ENCODE measurements at regions not wholly inside any gene's neighbourhood (a gene's known extent, or its start where the extent isn't known, plus 50 kb on each side); places are given as distances from the start of the nearest gene placed in this dataset.

DNA sequence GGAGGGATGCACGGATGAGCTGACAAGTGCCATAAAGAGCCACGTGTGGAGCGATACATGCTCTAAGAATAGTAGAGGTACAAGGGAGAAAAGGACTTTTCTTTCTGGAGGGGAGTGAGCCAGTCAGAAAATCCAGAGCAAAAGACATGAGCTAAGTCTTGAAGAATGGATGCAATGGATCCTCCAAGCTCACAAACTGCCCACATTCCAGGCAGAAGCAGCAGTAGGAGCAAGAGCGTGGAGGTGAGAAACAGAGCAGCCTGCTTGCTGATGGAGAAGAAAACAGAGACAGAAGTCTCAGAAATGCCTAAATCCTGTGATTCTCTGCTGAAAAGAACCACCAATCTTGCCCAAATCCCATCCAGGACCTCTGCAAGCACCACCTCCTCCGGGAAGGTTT lies 78.2 kb upstream of the RALGPS2 start (continued):
- TF ChIP-seq, protein P1, sequence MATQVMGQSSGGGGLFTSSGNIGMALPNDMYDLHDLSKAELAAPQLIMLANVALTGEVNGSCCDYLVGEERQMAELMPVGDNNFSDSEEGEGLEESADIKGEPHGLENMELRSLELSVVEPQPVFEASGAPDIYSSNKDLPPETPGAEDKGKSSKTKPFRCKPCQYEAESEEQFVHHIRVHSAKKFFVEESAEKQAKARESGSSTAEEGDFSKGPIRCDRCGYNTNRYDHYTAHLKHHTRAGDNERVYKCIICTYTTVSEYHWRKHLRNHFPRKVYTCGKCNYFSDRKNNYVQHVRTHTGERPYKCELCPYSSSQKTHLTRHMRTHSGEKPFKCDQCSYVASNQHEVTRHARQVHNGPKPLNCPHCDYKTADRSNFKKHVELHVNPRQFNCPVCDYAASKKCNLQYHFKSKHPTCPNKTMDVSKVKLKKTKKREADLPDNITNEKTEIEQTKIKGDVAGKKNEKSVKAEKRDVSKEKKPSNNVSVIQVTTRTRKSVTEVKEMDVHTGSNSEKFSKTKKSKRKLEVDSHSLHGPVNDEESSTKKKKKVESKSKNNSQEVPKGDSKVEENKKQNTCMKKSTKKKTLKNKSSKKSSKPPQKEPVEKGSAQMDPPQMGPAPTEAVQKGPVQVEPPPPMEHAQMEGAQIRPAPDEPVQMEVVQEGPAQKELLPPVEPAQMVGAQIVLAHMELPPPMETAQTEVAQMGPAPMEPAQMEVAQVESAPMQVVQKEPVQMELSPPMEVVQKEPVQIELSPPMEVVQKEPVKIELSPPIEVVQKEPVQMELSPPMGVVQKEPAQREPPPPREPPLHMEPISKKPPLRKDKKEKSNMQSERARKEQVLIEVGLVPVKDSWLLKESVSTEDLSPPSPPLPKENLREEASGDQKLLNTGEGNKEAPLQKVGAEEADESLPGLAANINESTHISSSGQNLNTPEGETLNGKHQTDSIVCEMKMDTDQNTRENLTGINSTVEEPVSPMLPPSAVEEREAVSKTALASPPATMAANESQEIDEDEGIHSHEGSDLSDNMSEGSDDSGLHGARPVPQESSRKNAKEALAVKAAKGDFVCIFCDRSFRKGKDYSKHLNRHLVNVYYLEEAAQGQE (IDR thresholded peaks at IDR 0.05): no peak
- no peak for TF ChIP-seq RXRA (IDR thresholded peaks at IDR 0.05)
- TF ChIP-seq TAF1 (conservative IDR thresholded peaks at IDR 0.05): no peak

DNA sequence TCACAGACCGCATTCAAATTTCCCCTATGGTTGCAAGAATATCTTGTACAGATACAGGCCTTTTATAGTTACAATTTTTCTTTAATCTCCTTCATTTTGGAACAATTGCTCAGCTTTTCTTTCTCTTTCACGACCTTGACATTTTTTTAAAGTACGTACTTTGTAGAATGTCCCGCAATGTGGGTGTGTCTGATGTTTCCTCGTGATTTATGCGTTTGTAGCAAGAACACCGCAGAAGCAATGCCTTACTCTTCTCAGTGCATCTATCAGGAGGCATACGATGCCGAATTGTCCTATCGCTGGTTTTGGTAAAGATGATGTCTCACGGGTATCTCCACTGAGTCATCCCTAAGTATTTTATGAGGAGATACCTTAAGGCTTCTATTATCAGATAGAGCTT lies 76.9 kb upstream of the RALGPS2 start:
- no peak overlapping the region for H3K27ac ChIP-seq (ENCODE audit: low read depth in 1 of 2, low read length in 2 of 2)
- H3K36me3 ChIP-seq (ENCODE audit: control insufficient read depth in 4 of 4, insufficient read depth in 3 of 4, low read depth in 1 of 4, low read length in 3 of 4): no peaks in the 10 kb centered on the region
- no peak for DNase-seq (ENCODE audit: low spot score)
- no peaks in the 10 kb centered on the region for H3K27me3 ChIP-seq (ENCODE audit: control insufficient read depth in 4 of 4, insufficient read depth in 4 of 4, low read length in 3 of 4)
- no peak overlapping the region for H3K4me3 ChIP-seq (ENCODE audit: low read depth in 1 of 3, low read length in 3 of 3)
- TF ChIP-seq HNF4A (conservative IDR thresholded peaks at IDR 0.05): no peak
- no peak for TF ChIP-seq RAD21 (IDR thresholded peaks at IDR 0.05)
- no peak for TF ChIP-seq HNF4G (IDR thresholded peaks at IDR 0.05)
- TF ChIP-seq YY1 (IDR thresholded peaks at IDR 0.05): no peak
- peaks cover 4 to 17% (median 14%) of the 10 kb centered on the region in 4 donors for H3K4me1 ChIP-seq (ENCODE audit: control insufficient read depth in 4 of 4, insufficient read depth in 4 of 4, low read length in 3 of 4)
- WGBS: 96% methylated on average over 11 of the region's 11 CpGs
- H3K9me3 ChIP-seq (ENCODE audit: control insufficient read depth in 4 of 4, low read length in 3 of 4): no peaks in the 10 kb centered on the region
- no peak overlapping the region for H3K9ac ChIP-seq (ENCODE audit: low read depth in 1 of 2, low read length in 2 of 2)

DNA sequence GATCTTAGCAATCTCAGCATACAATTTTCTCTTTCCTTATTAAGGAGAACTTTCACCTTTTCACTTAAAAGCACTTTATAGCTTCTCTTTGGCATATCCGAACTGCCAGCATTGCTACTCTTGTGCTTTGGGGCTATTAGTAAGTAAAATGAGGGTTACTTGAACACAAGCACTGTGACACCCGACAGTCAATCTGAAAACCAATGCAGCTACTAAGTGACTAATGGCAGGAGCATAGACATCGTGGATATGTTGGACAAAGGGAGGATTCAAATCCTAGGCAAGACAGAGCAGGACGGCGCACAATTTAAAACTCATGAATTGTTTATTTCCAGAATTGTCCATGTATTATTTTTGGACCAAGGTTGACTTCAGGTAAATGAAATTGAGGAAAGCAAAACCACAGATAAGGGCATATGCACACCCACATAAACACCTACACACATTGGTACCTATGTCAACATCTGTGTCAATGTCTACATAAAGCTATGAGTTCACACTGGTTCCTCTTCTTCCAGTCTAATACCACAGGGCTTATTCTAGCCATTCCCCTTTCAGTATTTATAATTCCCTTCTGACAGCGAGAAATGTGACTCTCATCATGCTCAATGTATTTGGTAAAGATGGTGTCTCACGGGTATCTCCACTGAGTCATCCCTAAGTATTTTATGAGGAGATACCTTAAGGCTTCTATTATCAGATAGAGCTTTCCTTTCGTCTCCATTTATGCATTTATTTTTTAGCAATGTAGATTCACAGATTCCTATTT lies 75.3 kb upstream of the RALGPS2 start:
- no peak overlapping the region for H3K27ac ChIP-seq (ENCODE audit: low read depth in 1 of 2, low read length in 2 of 2)
- no peak overlapping the region for H3K9ac ChIP-seq (ENCODE audit: low read depth in 1 of 2, low read length in 2 of 2)
- H3K4me1 ChIP-seq (ENCODE audit: control insufficient read depth in 4 of 4, insufficient read depth in 4 of 4, low read length in 3 of 4): peaks cover 0 to 2% (median under 1%) of the 10 kb centered on the region in 4 donors
- H3K4me3 ChIP-seq (ENCODE audit: low read depth in 1 of 3, low read length in 3 of 3): no peak overlapping the region
- no peaks in the 10 kb centered on the region for H3K9me3 ChIP-seq (ENCODE audit: control insufficient read depth in 4 of 4, low read length in 3 of 4)
- TF ChIP-seq, protein P2, sequence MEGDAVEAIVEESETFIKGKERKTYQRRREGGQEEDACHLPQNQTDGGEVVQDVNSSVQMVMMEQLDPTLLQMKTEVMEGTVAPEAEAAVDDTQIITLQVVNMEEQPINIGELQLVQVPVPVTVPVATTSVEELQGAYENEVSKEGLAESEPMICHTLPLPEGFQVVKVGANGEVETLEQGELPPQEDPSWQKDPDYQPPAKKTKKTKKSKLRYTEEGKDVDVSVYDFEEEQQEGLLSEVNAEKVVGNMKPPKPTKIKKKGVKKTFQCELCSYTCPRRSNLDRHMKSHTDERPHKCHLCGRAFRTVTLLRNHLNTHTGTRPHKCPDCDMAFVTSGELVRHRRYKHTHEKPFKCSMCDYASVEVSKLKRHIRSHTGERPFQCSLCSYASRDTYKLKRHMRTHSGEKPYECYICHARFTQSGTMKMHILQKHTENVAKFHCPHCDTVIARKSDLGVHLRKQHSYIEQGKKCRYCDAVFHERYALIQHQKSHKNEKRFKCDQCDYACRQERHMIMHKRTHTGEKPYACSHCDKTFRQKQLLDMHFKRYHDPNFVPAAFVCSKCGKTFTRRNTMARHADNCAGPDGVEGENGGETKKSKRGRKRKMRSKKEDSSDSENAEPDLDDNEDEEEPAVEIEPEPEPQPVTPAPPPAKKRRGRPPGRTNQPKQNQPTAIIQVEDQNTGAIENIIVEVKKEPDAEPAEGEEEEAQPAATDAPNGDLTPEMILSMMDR (IDR thresholded peaks at IDR 0.05; ENCODE audit: low read depth, low read length, missing input control): no peak
- TF ChIP-seq, protein P3, sequence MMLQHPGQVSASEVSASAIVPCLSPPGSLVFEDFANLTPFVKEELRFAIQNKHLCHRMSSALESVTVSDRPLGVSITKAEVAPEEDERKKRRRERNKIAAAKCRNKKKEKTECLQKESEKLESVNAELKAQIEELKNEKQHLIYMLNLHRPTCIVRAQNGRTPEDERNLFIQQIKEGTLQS (IDR thresholded peaks at IDR 0.05): no peak
- TF ChIP-seq, protein P4, sequence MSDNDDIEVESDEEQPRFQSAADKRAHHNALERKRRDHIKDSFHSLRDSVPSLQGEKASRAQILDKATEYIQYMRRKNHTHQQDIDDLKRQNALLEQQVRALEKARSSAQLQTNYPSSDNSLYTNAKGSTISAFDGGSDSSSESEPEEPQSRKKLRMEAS (IDR thresholded peaks at IDR 0.05): no peak
- TF ChIP-seq EGR1 (IDR thresholded peaks at IDR 0.05; ENCODE audit: low read depth in 2 of 2) (no peak), GABPA (IDR thresholded peaks at IDR 0.05 in 1 of 2, conservative IDR thresholded peaks at IDR 0.05 in 1 of 2) (no peak), FOXA1 (IDR thresholded peaks at IDR 0.05) (no peak)
- no peak for DNase-seq (ENCODE audit: low spot score)
- H3K27me3 ChIP-seq (ENCODE audit: control insufficient read depth in 4 of 4, insufficient read depth in 4 of 4, low read length in 3 of 4): no peaks in the 10 kb centered on the region
- no peaks in the 10 kb centered on the region for H3K36me3 ChIP-seq (ENCODE audit: control insufficient read depth in 4 of 4, insufficient read depth in 3 of 4, low read depth in 1 of 4, low read length in 3 of 4)
- WGBS: 93% methylated on average over 8 of the region's 8 CpGs
